ENCODE measurements at regions not wholly inside any gene's neighbourhood (a gene's known extent, or its start where the extent isn't known, plus 50 kb on each side); places are given as distances from the start of the nearest gene placed in this dataset.

GRCh38 chr6:105726902-105727655, 324.2 kb upstream of the PREP start:
- H2AFZ ChIP-seq: 0 out of 2 replicates have a peak overlapping the region, but pooled peaks have one; percentile 13
- no peaks in the 10 kb centered on the region for H4K20me1 ChIP-seq (ENCODE audit: insufficient read depth)
- H3K79me2 ChIP-seq (ENCODE audit: low read depth): no peaks in the 10 kb centered on the region
- no peaks in the 10 kb centered on the region for H3K27me3 ChIP-seq (ENCODE audit: insufficient read depth, low read depth)
- no peaks in the 10 kb centered on the region for H3K36me3 ChIP-seq (ENCODE audit: low read depth)
- DNase-seq: no peak
- intact Hi-C loops (cut with micrococcal nuclease; ENCODE audit: unreplicated experiment): no loop called here
- BruUV-seq (replicated peaks): no TSS peak
- ChIA-PET CTCF (no interaction called here), POLR2A (ENCODE audit: unreplicated experiment) (no interaction called here)
- TF ChIP-seq, protein P1, sequence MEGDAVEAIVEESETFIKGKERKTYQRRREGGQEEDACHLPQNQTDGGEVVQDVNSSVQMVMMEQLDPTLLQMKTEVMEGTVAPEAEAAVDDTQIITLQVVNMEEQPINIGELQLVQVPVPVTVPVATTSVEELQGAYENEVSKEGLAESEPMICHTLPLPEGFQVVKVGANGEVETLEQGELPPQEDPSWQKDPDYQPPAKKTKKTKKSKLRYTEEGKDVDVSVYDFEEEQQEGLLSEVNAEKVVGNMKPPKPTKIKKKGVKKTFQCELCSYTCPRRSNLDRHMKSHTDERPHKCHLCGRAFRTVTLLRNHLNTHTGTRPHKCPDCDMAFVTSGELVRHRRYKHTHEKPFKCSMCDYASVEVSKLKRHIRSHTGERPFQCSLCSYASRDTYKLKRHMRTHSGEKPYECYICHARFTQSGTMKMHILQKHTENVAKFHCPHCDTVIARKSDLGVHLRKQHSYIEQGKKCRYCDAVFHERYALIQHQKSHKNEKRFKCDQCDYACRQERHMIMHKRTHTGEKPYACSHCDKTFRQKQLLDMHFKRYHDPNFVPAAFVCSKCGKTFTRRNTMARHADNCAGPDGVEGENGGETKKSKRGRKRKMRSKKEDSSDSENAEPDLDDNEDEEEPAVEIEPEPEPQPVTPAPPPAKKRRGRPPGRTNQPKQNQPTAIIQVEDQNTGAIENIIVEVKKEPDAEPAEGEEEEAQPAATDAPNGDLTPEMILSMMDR (conservative IDR thresholded peaks at IDR 0.05): no peak
- TF ChIP-seq EZH2 (IDR thresholded peaks at IDR 0.05; ENCODE audit: low read depth): no peak
- no peaks in the 10 kb centered on the region for H3K4me1 ChIP-seq (replicated peaks; ENCODE audit: insufficient read depth)
- no peak overlapping the region for H3K27ac ChIP-seq
- H3K4me3 ChIP-seq: no peak overlapping the region
- no peaks in the 10 kb centered on the region for H3F3A ChIP-seq (ENCODE audit: insufficient read depth, low read depth)
- H3K4me2 ChIP-seq: no peak overlapping the region
- H3K9me3 ChIP-seq (ENCODE audit: insufficient read depth, low read depth): no peaks in the 10 kb centered on the region
- H3K9me2 ChIP-seq (ENCODE audit: insufficient read depth): no peaks in the 10 kb centered on the region

DNA sequence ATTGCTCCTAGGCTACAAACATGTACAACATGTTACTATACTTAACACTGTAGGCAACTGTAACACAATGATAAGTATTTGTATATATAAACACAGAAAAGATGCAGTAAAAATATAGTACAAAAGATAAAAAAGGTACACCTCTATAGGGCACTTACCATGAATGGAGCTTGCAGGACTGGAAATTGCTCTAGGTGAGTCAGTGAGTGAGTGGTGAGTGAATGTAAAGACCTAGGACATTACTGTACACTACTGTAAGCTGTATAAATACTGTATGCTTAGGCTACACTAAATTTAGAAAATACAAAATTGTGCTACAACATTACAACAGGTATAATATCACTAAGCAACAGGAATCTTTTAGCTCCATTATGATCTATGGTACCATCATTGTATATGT, 312.0 kb upstream of the PREP start:
- TF ChIP-seq, protein P1 (conservative IDR thresholded peaks at IDR 0.05): no peak
- no peak for TF ChIP-seq EZH2 (IDR thresholded peaks at IDR 0.05; ENCODE audit: low read depth)
- ChIA-PET CTCF (interaction anchor here (0.6 kb wide), 1 partner anchor 729 kb away, joined by 3 read pairs; no protein-coding TSS in a partner anchor), POLR2A (ENCODE audit: unreplicated experiment) (no interaction called here)
- H3K4me3 ChIP-seq: no peak overlapping the region
- H2AFZ ChIP-seq: no peak overlapping the region
- no peaks in the 10 kb centered on the region for H4K20me1 ChIP-seq (ENCODE audit: insufficient read depth)
- H3K27me3 ChIP-seq (ENCODE audit: insufficient read depth, low read depth): no peaks in the 10 kb centered on the region
- H3K4me2 ChIP-seq: no peak overlapping the region
- intact Hi-C loops (cut with micrococcal nuclease; ENCODE audit: unreplicated experiment): no loop called here
- H3K27ac ChIP-seq: no peak overlapping the region
- peaks cover 35% of the 10 kb centered on the region for H3K9me3 ChIP-seq (ENCODE audit: insufficient read depth, low read depth)
- no peaks in the 10 kb centered on the region for H3K79me2 ChIP-seq (ENCODE audit: low read depth)
- DNase-seq: no peak
- no peaks in the 10 kb centered on the region for H3K36me3 ChIP-seq (ENCODE audit: low read depth)
- no peaks in the 10 kb centered on the region for H3K4me1 ChIP-seq (replicated peaks; ENCODE audit: insufficient read depth)
- H3K9me2 ChIP-seq (ENCODE audit: insufficient read depth): no peaks in the 10 kb centered on the region; the same call in 1 of the 2 replicates
- no TSS peak for BruUV-seq (replicated peaks)
- 0 out of 2 replicates have a peak, but pooled peaks cover 6% of the 10 kb centered on the region for H3F3A ChIP-seq (ENCODE audit: insufficient read depth, low read depth)

GRCh38 chr6:105713474-105714118, 310.7 kb upstream of the PREP start:
- TF ChIP-seq, protein P1 (conservative IDR thresholded peaks at IDR 0.05): no peak
- no peak for TF ChIP-seq EZH2 (IDR thresholded peaks at IDR 0.05; ENCODE audit: low read depth)
- intact Hi-C loops (cut with micrococcal nuclease; ENCODE audit: unreplicated experiment): no loop called here
- H3K4me3 ChIP-seq: no peak overlapping the region; the same call in 1 of the 2 replicates
- ChIA-PET POLR2A (ENCODE audit: unreplicated experiment) (interaction anchor here (0.6 kb wide), 1 partner anchor 1426 kb away, joined by 4 read pairs; no protein-coding TSS in a partner anchor), CTCF (no interaction called here)
- H3K9me2 ChIP-seq (ENCODE audit: insufficient read depth): no peaks in the 10 kb centered on the region; the same call in 1 of the 2 replicates
- no peaks in the 10 kb centered on the region for H3K4me1 ChIP-seq (replicated peaks; ENCODE audit: insufficient read depth)
- BruUV-seq (replicated peaks): no TSS peak
- no peak overlapping the region for H3K27ac ChIP-seq
- H3F3A ChIP-seq (ENCODE audit: insufficient read depth, low read depth): 0 out of 2 replicates have a peak, but pooled peaks cover 6% of the 10 kb centered on the region
- no peaks in the 10 kb centered on the region for H3K79me2 ChIP-seq (ENCODE audit: low read depth)
- H3K27me3 ChIP-seq (ENCODE audit: insufficient read depth, low read depth): no peaks in the 10 kb centered on the region
- peaks cover 35% of the 10 kb centered on the region for H3K9me3 ChIP-seq (ENCODE audit: insufficient read depth, low read depth)
- H3K36me3 ChIP-seq (ENCODE audit: low read depth): no peaks in the 10 kb centered on the region
- no peak overlapping the region for H2AFZ ChIP-seq
- H3K4me2 ChIP-seq: no peak overlapping the region
- no peak for DNase-seq
- no peaks in the 10 kb centered on the region for H4K20me1 ChIP-seq (ENCODE audit: insufficient read depth)

Measured in PC-9 (cell line).